LNCaP clone FGC (cell line): ENCODE measurements at regions not wholly inside any gene's neighbourhood (a gene's known extent, or its start where the extent isn't known, plus 50 kb on each side); places are given as distances from the start of the nearest gene placed in this dataset.

Source experiments
- DNase-seq: peaks from one replicate; pipeline ENCODE4 v3.0.0-alpha.2; 2011; ENCODE audit warnings: low read depth
- H3K4me3 ChIP-seq: 2 replicates; pipeline ENCODE4 v1.5.1; 2011; ENCODE audit warnings: mild to moderate bottlenecking, low read depth, low read length, control low read depth
- CTCF ChIP-seq: IDR thresholded peaks from 2 replicates; pipeline ENCODE4 v1.5.1; 2012; ENCODE audit warnings: mild to moderate bottlenecking; ENCODE audit not compliant: control insufficient read depth, insufficient read depth; ENCODE audit errors: extremely low read depth

GRCh38 chr15:91769476-91769875 lies 84.0 kb upstream of the SLCO3A1 start:
- no peak overlapping the region for H3K4me3 ChIP-seq
- DNase-seq = no peak
- no peak for TF ChIP-seq CTCF

- TF ChIP-seq CTCF = no peak
- no peak overlapping the region for H3K4me3 ChIP-seq
- DNase-seq = no peak
These were observed 83.6 kb upstream of the SLCO3A1 start for GRCh38 chr15:91769894-91770293.

- TF ChIP-seq CTCF = no peak
- DNase-seq = no peak
- no peak overlapping the region for H3K4me3 ChIP-seq
These were observed 77.4 kb upstream of the SLCO3A1 start for GRCh38 chr15:91776104-91776503.

GRCh38 chr15:91779960-91780359 lies 73.5 kb upstream of the SLCO3A1 start:
- no peak overlapping the region for H3K4me3 ChIP-seq
- no peak for TF ChIP-seq CTCF
- no peak for DNase-seq

- TF ChIP-seq CTCF = no peak
- H3K4me3 ChIP-seq = no peak overlapping the region
- no peak for DNase-seq
These were observed 73.1 kb upstream of the SLCO3A1 start for GRCh38 chr15:91780387-91780786.

GRCh38 chr15:91782221-91782620 lies 71.3 kb upstream of the SLCO3A1 start:
- no peak for TF ChIP-seq CTCF
- no peak for DNase-seq

GRCh38 chr15:91783008-91783407 lies 70.5 kb upstream of the SLCO3A1 start:
- no peak for TF ChIP-seq CTCF
- no peak overlapping the region for H3K4me3 ChIP-seq
- no peak for DNase-seq

More at GRCh38 chr15:91782221-91782620, 71.3 kb upstream of the SLCO3A1 start:
- no peak overlapping the region for H3K4me3 ChIP-seq
